ENCODE measurements at regions not wholly inside any gene's neighbourhood (a gene's known extent, or its start where the extent isn't known, plus 50 kb on each side); places are given as distances from the start of the nearest gene placed in this dataset.

- TF ChIP-seq, protein P1, sequence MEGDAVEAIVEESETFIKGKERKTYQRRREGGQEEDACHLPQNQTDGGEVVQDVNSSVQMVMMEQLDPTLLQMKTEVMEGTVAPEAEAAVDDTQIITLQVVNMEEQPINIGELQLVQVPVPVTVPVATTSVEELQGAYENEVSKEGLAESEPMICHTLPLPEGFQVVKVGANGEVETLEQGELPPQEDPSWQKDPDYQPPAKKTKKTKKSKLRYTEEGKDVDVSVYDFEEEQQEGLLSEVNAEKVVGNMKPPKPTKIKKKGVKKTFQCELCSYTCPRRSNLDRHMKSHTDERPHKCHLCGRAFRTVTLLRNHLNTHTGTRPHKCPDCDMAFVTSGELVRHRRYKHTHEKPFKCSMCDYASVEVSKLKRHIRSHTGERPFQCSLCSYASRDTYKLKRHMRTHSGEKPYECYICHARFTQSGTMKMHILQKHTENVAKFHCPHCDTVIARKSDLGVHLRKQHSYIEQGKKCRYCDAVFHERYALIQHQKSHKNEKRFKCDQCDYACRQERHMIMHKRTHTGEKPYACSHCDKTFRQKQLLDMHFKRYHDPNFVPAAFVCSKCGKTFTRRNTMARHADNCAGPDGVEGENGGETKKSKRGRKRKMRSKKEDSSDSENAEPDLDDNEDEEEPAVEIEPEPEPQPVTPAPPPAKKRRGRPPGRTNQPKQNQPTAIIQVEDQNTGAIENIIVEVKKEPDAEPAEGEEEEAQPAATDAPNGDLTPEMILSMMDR (conservative IDR thresholded peaks at IDR 0.05; ENCODE audit: low read depth, low read length), result no peak
- TF ChIP-seq EZH2phosphoT487 (IDR thresholded peaks at IDR 0.05; ENCODE audit: borderline replicate concordance, low read length), result no peak
Measured at GRCh38 chr4:162957521-162958143, 209.1 kb downstream of the NAF1 start.

Data from PC-3 (cell line).